Epidermal melanocyte (primary cell): ENCODE measurements at regions not wholly inside any gene's neighbourhood (a gene's known extent, or its start where the extent isn't known, plus 50 kb on each side); places are given as distances from the start of the nearest gene placed in this dataset.
"Not testable (repeated sequence)": the region's sequence is repeated elsewhere in the genome, so short reads cannot be mapped to it uniquely, and the experiment has no call there.

Experiments used
- DNase-seq: peaks from one replicate; pipeline ENCODE4 v3.0.0; 2011; ENCODE audit warnings: low spot score; ENCODE audit not compliant: insufficient read length

DNA sequence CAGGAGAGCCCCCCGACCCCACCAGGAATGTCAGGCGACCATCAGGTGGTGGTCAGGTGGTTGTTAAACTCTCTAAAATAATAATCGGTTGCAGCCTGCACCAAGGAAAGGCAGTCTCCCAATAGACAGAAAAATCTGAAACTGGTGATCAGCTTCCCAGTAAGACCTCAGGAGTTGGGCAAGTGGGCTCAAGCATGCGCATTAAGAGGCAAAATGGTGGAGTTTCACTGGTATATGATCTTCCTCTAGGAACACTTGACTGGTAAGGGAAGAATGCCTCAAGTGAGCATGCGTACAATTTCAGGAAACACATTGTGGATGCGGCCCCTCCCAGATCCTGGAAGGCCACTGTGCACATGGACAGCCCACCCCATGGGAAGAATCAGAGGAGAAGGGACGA lies 619.9 kb downstream of the TYW1 start:
- DNase-seq: no peak

GRCh38 chr7:67618556-67619162 lies 622.0 kb downstream of the TYW1 start:
- no peak for DNase-seq

- no peak for DNase-seq
Observed at GRCh38 chr7:67619175-67619574, 622.5 kb downstream of the TYW1 start.

DNA sequence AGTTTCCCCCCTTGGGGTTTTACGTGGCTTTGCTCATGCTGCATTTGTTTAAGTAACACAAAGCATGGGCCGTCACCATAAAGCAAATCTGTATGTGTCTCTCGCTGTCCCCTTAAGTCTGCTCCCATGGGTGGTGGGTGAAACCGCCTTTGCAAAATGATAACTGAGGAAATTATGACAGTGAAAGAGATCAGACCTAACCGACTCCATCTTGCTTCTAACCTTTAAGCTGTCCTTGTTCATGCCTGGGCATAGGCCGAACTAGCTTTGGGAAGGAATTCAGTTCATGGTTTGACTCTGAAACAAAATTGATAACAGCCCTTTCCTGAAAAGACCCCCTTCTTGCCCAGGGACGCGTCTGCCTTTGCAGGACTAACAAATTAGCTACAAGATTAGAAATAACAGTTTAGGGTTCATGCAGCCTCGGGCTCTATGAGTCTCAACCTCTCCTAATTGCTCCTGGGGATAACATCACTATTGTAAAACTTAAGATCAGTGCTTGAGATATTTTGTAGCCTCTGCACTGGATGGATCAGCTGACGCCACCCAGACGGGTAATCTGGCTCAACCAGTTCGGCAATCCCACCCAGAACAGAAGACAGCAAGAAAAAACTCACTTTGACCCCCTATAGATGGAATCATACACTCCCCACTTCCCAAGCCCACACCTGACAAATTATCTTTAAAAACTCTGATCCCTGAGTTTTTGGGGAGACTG lies 623.7 kb downstream of the TYW1 start:
- no peak for DNase-seq

DNA sequence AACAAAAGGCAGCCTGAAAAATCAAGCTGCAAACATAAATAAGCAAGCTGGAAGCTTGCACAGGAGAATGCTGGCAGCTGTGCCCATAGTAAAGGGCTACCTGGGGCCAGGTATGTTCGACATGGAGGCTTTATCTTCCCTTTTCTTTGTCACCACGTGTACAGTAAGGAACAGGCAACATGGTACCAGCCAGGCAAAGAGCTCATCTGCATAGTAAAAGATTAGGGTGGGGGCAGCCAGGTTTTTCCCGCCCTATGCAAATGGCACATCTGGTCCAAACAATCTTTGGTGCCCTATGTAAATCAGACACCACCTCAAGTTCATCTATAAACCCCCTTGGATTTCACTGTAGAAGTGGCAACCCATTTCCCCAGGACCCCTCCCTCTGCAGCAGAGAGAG lies 625.1 kb downstream of the TYW1 start:
- DNase-seq: no peak

GRCh38 chr7:67625257-67625737 lies 628.7 kb downstream of the TYW1 start:
- DNase-seq: no peak

GRCh38 chr7:67631476-67631875 lies 634.8 kb downstream of the TYW1 start:
- no peak for DNase-seq

GRCh38 chr7:67635271-67635670 lies 638.6 kb downstream of the TYW1 start:
- DNase-seq: no peak

DNA sequence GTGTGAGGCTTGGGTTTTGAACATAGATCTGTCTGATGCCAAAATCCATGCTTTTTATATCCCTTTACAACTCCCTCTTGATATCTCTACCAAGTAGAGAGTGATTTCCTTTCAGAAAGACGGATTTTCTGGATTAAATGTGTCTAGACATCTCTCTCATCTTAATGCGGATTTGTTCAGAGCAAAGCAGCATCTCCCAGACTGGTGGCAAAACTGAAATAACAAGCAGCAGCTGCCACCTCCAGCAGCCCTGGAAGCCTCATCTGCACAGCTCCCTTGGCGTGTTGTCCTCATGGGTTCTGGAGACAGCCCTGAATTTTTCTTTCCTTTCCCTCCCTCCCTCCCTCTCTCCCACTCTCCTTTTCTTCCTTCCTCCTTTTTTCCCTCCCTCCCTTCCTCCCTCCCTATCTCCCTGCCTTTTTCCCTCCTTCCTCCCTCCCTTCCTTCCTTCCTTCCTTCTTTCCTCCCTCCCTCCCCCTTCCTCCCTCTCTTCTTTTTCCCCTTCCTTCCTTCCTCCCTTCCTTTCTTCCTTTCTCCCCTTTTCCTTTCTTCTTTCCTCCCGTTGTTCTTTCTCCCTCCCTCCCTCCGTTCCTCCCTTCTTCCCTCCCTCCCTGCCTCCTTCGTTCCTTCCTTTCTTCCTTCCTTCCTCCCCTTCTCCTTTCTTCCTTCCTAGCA lies 639.9 kb downstream of the TYW1 start:
- no peak for DNase-seq

DNA sequence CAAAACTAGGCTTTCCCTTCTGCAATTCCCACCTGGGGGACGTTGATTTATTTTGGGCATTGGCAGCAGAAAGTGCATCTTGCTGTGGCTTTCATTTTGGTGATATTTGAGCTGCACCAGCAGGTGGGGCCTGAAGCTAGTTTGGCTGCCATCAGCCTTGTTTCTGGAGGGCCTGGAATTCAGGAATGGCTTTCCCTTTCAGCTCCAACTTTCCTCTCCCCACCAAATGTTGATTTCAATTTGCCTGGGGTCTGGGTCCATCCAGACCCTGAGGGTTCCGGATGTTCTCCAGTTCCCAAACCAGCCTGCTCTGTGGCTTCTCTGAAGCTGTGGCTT lies 640.4 kb downstream of the TYW1 start:
- DNase-seq: no peak

- DNase-seq: not testable (repeated sequence)
Observed at GRCh38 chr7:67642542-67642941, 645.9 kb downstream of the TYW1 start.

- no peak for DNase-seq
Observed at GRCh38 chr7:67644151-67644550, 647.5 kb downstream of the TYW1 start.

DNA sequence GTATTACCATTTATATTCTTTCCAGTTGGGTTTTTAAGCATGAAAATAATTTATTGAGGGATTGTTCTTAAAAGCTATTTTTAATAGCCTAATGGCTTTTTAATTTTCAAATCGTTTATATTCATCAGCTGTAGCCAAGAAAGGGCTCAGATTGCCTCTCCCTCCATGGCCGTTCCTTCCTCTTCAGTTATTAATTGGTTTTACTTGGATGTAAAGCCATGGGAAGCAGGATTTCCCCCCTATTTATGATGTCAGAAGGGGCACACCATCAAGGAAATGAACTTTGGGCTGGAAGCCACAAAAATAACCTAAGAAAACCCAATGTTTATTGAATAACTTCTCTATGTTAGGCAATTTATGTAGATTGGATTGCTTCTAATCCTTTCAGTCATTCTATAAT lies 656.3 kb downstream of the TYW1 start:
- no peak for DNase-seq

GRCh38 chr7:67653856-67654454 lies 657.3 kb downstream of the TYW1 start:
- no peak for DNase-seq

- DNase-seq: no peak
Observed at GRCh38 chr7:67654642-67655041, 658.0 kb downstream of the TYW1 start.

- DNase-seq: no peak
Observed at GRCh38 chr7:67655168-67655567, 658.5 kb downstream of the TYW1 start.

GRCh38 chr7:67659091-67659490 lies 662.5 kb downstream of the TYW1 start:
- DNase-seq: no peak

DNA sequence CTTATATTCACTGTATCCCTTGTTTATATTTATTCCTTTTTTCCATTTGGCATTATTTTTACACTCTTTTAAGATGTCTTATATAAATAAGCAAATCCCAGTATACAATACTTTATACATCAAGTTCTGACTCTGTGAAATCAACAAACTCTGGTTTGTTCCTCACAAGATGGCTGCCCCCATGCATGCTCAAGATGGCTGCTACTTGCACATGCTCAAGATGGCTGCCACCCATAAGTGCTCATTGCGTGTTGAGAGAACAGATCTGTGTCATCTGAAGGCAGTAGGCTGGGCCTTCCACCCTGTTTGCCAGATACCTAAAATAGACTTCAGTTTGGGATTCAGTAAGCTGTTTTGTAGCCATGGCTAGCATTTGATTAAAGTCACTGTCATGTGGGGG lies 666.2 kb downstream of the TYW1 start:
- DNase-seq: no peak

GRCh38 chr7:67663644-67664043 lies 667.0 kb downstream of the TYW1 start:
- DNase-seq: no peak

GRCh38 chr7:67666359-67666758 lies 669.7 kb downstream of the TYW1 start:
- not testable (repeated sequence) for DNase-seq

GRCh38 chr7:67671006-67671548 lies 674.4 kb downstream of the TYW1 start:
- no peak for DNase-seq

DNA sequence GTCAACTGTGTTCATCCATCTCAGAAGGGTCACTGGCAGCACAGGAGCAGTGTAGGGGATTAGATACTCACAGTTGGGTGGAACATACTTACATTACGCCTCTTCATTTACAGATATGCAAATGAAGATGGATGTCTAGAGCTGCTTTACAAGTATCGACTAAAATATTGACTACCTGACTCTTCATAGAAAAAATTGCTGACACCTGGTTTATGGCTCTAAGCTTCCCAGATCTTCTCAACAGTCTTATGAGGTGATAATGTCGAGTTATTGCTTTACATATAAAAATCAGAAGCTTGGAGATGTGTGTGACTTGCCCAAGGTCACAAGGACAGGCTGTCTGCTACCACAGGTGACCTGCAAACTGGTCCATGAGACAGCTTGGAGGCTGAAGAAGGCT lies 677.2 kb downstream of the TYW1 start:
- DNase-seq: no peak
